ENCODE measurements at regions not wholly inside any gene's neighbourhood (a gene's known extent, or its start where the extent isn't known, plus 50 kb on each side); places are given as distances from the start of the nearest gene placed in this dataset.

DNA sequence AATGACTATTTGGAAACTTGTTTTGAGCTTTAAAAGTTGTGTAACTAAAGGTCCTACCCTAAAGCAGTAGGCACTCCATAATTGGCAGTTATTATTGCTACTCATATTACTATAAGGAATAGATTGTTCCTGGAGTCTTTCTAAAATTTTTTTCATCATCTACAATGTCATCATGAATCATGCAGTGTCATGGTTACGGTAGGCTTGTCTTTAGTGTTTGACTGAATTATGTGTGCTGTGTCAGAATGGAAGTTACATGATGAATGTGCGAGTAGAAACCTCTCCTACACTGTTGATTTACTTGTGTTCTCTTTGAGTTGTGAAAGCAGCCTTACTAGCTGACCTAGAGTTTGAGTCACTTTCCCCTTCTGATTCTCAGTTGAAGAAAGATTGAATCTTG is 1099.9 kb downstream of the RAPGEF2 start:
- DNase-seq (ENCODE audit: low read depth): no peak
- TF ChIP-seq, protein P1, sequence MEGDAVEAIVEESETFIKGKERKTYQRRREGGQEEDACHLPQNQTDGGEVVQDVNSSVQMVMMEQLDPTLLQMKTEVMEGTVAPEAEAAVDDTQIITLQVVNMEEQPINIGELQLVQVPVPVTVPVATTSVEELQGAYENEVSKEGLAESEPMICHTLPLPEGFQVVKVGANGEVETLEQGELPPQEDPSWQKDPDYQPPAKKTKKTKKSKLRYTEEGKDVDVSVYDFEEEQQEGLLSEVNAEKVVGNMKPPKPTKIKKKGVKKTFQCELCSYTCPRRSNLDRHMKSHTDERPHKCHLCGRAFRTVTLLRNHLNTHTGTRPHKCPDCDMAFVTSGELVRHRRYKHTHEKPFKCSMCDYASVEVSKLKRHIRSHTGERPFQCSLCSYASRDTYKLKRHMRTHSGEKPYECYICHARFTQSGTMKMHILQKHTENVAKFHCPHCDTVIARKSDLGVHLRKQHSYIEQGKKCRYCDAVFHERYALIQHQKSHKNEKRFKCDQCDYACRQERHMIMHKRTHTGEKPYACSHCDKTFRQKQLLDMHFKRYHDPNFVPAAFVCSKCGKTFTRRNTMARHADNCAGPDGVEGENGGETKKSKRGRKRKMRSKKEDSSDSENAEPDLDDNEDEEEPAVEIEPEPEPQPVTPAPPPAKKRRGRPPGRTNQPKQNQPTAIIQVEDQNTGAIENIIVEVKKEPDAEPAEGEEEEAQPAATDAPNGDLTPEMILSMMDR (conservative IDR thresholded peaks at IDR 0.05; ENCODE audit: low read depth, low read length): no peak

DNA sequence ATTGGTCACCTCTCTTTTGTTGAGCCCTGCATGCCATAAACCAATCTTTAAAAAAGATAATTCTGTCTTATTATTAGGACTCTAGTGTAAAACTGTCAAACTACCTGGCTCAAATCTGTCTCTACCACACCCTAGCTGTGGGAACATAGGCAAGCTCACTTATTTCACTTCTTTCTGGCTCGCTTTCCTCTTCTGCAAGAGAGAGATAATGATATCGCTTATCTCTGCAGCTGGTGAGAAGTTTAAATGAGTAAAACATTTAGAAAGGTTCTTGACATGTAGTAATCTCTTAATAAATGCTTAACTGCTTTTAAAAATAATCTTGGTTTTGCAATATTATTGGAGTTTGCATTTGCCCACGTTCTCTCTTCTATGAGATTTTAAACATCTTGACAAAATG is 1109.2 kb downstream of the RAPGEF2 start:
- TF ChIP-seq, protein P1 (conservative IDR thresholded peaks at IDR 0.05; ENCODE audit: low read depth, low read length): no peak
- no peak overlapping the region for H3K4me3 ChIP-seq (ENCODE audit: low read depth, low read length)
- no peak for DNase-seq (ENCODE audit: low read depth)

More for the DNA sequence above, 1099.9 kb downstream of the RAPGEF2 start:
- H3K4me3 ChIP-seq (ENCODE audit: low read depth, low read length): no peak overlapping the region

DNA sequence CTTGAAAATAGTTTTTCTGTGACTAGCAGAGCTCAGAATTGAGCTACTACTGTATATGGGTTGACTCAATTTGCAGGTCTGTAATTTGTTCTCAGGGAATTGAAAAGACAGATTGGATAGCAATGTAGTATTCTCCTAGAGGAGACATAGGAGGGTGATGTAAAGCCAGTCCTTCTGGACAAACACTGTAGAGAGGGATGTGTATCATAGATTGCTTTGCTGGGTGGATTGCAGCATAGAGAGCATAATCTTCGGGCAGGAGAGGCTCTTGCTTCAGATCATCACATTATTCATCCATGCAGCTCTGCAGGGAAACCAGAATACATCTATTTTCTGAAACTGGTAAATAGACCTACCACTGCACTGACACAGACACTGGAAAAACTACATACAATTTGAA is 1110.5 kb downstream of the RAPGEF2 start:
- no peak overlapping the region for H3K4me3 ChIP-seq (ENCODE audit: low read depth, low read length)
- no peak for DNase-seq (ENCODE audit: low read depth)
- TF ChIP-seq, protein P1 (conservative IDR thresholded peaks at IDR 0.05; ENCODE audit: low read depth, low read length): no peak

DNA sequence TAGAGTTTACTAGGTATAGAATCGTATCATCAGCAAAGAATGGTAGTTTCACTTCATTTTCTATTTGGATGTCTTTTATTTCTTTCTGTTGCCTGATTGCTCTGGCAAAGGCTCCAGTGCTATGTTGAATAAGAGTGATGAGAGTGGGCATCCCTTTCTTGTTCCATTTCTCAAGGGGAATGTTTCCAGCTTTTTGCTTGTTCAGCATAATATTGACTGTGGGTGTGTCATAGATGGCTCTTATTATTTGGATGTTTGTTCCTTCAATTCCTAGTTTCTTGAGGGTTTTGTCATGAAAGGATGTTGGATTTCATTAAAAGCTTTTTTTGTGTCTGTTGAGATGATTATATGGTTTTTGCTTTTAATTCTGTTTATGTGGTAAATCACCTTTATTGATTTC is 1114.5 kb downstream of the RAPGEF2 start:
- H3K4me3 ChIP-seq (ENCODE audit: low read depth, low read length): no peak overlapping the region
- TF ChIP-seq, protein P1 (conservative IDR thresholded peaks at IDR 0.05; ENCODE audit: low read depth, low read length): no peak
- DNase-seq (ENCODE audit: low read depth): no peak

DNA sequence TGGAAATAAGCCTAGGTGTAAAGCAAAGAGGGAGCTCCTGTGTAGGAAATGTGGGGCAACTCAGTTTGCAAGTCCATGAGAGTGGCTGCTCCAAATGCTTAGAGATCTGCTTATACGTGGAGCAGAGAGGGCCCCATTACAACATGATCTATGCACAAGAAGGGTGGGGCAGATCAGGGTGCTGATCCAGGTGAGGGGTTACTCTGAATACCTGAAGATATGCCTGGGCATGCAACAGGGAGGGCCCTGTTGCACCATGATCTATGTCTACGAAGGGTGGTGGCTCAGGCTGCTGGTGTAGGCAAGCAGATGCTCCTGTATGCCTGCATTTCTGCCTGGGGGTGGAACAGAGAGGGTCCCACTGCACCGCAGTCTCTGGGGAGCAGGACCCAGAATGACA is 1121.2 kb downstream of the RAPGEF2 start:
- no peak for DNase-seq (ENCODE audit: low read depth)
- no peak overlapping the region for H3K4me3 ChIP-seq (ENCODE audit: low read depth, low read length)
- TF ChIP-seq, protein P1 (conservative IDR thresholded peaks at IDR 0.05; ENCODE audit: low read depth, low read length): no peak

DNA sequence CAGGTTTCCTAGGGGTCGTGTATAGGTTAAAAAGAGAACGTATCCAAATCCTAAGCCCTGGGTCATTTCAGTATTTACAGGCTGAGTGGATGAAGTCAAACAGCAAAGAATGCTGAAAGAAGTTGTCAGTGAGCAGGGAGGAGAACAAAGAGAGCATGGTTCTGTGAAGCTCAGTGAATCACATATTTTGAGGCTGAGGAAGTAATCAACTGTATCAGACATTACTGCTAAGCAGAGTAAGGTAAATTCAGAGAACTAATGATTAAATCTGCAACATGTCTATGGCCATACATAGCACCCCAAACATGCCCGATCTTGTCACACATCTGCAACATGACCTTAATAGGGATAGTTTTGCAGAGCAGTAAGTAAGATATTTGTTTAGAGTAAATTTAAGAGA is 1130.3 kb downstream of the RAPGEF2 start:
- no peak for DNase-seq (ENCODE audit: low read depth)
- TF ChIP-seq, protein P1 (conservative IDR thresholded peaks at IDR 0.05; ENCODE audit: low read depth, low read length): no peak
- no peak overlapping the region for H3K4me3 ChIP-seq (ENCODE audit: low read depth, low read length)

DNA sequence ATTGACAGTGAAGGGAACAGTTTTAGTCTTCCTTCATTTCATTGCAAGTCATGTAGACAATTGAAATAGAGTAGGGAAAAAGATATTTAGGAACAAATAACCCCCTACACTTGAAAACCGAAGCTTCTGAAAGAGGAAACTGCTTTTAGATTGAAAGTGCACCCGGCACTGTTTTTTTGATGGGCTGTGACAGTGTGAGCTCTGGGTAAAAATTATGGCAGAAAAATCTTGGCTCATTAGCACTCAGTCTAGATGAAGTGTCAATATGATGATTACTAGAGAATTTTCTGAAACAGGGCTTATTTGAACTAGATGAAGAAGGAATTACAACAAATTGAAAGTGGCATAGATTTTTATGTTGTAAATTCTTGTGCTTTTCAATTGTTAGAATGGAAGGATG is 1132.4 kb downstream of the RAPGEF2 start:
- TF ChIP-seq, protein P1 (conservative IDR thresholded peaks at IDR 0.05; ENCODE audit: low read depth, low read length): no peak
- DNase-seq (ENCODE audit: low read depth): no peak
- H3K4me3 ChIP-seq (ENCODE audit: low read depth, low read length): no peak overlapping the region

All from epithelial cell of proximal tubule (primary cell).